ENCODE measurements at regions not wholly inside any gene's neighbourhood (a gene's known extent, or its start where the extent isn't known, plus 50 kb on each side); places are given as distances from the start of the nearest gene placed in this dataset.

DNA sequence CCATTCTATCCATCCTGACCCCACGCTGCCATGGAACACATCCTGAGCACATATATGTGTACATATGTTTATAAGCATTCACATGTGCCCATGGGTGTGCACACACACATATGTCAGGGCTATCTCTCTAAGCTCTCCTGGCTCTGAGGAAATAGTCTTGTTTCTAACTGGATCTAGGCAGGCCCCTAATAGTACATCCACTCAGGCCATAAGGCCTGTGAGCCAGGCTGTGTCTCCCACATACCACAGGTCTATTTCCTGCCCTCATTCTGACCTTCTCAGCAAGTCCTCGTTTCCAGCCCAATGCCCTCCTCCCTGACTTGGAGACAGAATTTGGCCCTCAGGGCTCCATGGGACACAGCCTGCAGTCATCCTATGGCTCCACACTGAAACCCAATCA lies 284.8 kb upstream of the CTNNB1 start:
- Histone ChIP-seq H3K4me1 (ENCODE audit: control insufficient read depth, extremely low read depth, insufficient read depth, low read length) (no peaks in the 10 kb centered on the region), H3K36me3 (ENCODE audit: control insufficient read depth, insufficient read depth, low read length) (no peaks in the 10 kb centered on the region), H2AFZ (ENCODE audit: low read length) (no peak overlapping the region), H3K9me3 (ENCODE audit: control insufficient read depth, insufficient read depth, low read depth, low read length) (no peaks in the 10 kb centered on the region), H3K27me3 (ENCODE audit: control insufficient read depth, insufficient read depth, low read length) (no peaks in the 10 kb centered on the region), H4K20me1 (ENCODE audit: control insufficient read depth, extremely low read depth, insufficient read depth, low read length) (no peaks in the 10 kb centered on the region), H3K4me3 (replicated peaks in 1 of 4; ENCODE audit: control extremely low read depth in 1 of 4, insufficient read depth in 1 of 4, low read depth in 3 of 4, low read length in 4 of 4) (no peak overlapping the region), H3K27ac (ENCODE audit: insufficient read depth, low read length) (no peak overlapping the region), H3K79me2 (ENCODE audit: control insufficient read depth, insufficient read depth, low read length) (no peaks in the 10 kb centered on the region), H3K9ac (ENCODE audit: insufficient read depth, low read length) (no peak overlapping the region), H3K4me2 (ENCODE audit: extremely low read depth, insufficient read depth, low read length) (no peak overlapping the region)
- no peak for TF ChIP-seq EZH2 (IDR thresholded peaks at IDR 0.05; ENCODE audit: low read length, missing control alignments)
- TF ChIP-seq, protein P1, sequence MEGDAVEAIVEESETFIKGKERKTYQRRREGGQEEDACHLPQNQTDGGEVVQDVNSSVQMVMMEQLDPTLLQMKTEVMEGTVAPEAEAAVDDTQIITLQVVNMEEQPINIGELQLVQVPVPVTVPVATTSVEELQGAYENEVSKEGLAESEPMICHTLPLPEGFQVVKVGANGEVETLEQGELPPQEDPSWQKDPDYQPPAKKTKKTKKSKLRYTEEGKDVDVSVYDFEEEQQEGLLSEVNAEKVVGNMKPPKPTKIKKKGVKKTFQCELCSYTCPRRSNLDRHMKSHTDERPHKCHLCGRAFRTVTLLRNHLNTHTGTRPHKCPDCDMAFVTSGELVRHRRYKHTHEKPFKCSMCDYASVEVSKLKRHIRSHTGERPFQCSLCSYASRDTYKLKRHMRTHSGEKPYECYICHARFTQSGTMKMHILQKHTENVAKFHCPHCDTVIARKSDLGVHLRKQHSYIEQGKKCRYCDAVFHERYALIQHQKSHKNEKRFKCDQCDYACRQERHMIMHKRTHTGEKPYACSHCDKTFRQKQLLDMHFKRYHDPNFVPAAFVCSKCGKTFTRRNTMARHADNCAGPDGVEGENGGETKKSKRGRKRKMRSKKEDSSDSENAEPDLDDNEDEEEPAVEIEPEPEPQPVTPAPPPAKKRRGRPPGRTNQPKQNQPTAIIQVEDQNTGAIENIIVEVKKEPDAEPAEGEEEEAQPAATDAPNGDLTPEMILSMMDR (conservative IDR thresholded peaks at IDR 0.05 in 1 of 2, IDR thresholded peaks at IDR 0.05 in 1 of 2; ENCODE audit: low read depth in 1 of 2, low read length in 2 of 2): no peak
- no peak for DNase-seq (ENCODE audit: low read depth in 2 of 2)

DNA sequence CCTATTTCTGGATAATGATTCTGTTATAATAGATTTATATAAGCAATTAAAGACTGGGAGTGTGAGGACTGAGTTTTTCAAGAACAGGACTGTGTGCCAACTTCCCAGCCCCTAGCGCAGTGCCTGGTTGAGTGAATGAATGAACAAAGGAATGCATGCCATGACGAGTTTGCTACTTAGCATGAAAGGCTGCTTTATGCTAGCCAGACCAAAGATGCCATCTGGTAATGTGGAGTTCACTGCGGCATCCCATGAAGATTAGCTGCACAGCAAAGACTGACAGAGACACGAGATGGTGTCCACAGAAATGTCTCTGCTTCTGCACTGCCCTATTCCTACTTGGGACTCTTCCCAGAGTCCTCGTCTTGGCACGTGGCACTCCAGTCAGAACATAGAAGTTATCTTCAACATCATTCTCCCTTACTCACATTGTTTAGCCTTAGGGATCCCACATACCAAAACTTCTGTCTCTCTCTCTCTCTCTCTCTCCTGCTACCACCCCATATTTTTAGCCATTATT lies 283.9 kb upstream of the CTNNB1 start:
- Histone ChIP-seq H3K4me3 (replicated peaks in 1 of 4; ENCODE audit: control extremely low read depth in 1 of 4, insufficient read depth in 1 of 4, low read depth in 3 of 4, low read length in 4 of 4) (no peak overlapping the region), H3K9me3 (ENCODE audit: control insufficient read depth, insufficient read depth, low read depth, low read length) (no peaks in the 10 kb centered on the region), H3K36me3 (ENCODE audit: control insufficient read depth, insufficient read depth, low read length) (no peaks in the 10 kb centered on the region), H3K4me1 (ENCODE audit: control insufficient read depth, extremely low read depth, insufficient read depth, low read length) (no peaks in the 10 kb centered on the region), H3K79me2 (ENCODE audit: control insufficient read depth, insufficient read depth, low read length) (no peaks in the 10 kb centered on the region), H4K20me1 (ENCODE audit: control insufficient read depth, extremely low read depth, insufficient read depth, low read length) (no peaks in the 10 kb centered on the region), H3K9ac (ENCODE audit: insufficient read depth, low read length) (no peak overlapping the region), H3K27me3 (ENCODE audit: control insufficient read depth, insufficient read depth, low read length) (no peaks in the 10 kb centered on the region), H3K4me2 (ENCODE audit: extremely low read depth, insufficient read depth, low read length) (no peak overlapping the region), H3K27ac (ENCODE audit: insufficient read depth, low read length) (no peak overlapping the region), H2AFZ (ENCODE audit: low read length) (no peak overlapping the region)
- no peak for DNase-seq (ENCODE audit: low read depth in 2 of 2)
- TF ChIP-seq, protein P1 (conservative IDR thresholded peaks at IDR 0.05 in 1 of 2, IDR thresholded peaks at IDR 0.05 in 1 of 2; ENCODE audit: low read depth in 1 of 2, low read length in 2 of 2): no peak
- TF ChIP-seq EZH2 (IDR thresholded peaks at IDR 0.05; ENCODE audit: low read length, missing control alignments): no peak

DNA sequence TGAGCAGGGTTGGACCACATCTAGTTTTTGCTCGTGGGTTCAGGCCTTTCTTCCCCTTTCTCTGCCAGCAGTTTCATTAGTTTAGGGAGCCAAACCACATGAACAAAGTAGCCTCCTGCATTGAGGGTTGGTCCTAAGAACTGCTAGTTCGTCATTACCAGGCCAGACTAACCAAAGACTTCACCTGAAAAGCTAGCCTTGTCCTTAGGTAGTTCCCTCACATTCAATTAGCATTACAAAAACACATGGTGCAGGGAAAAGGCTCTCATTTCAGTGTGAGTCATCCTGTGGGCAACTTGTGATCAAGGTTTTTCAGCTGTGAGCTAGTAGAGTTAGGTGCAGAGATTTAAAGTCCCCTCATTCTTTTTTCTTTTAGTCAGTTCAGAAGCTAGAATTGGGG lies 279.3 kb upstream of the CTNNB1 start:
- H3K9ac ChIP-seq (ENCODE audit: insufficient read depth, low read length): no peak overlapping the region
- no peaks in the 10 kb centered on the region for H4K20me1 ChIP-seq (ENCODE audit: control insufficient read depth, extremely low read depth, insufficient read depth, low read length)
- H3K27me3 ChIP-seq (ENCODE audit: control insufficient read depth, insufficient read depth, low read length): no peaks in the 10 kb centered on the region
- no peaks in the 10 kb centered on the region for H3K79me2 ChIP-seq (ENCODE audit: control insufficient read depth, insufficient read depth, low read length)
- H3K4me1 ChIP-seq (ENCODE audit: control insufficient read depth, extremely low read depth, insufficient read depth, low read length): no peaks in the 10 kb centered on the region
- no peak overlapping the region for H3K27ac ChIP-seq (ENCODE audit: insufficient read depth, low read length)
- H3K4me3 ChIP-seq (replicated peaks in 1 of 4; ENCODE audit: control extremely low read depth in 1 of 4, insufficient read depth in 1 of 4, low read depth in 3 of 4, low read length in 4 of 4): no peak overlapping the region
- H3K9me3 ChIP-seq (ENCODE audit: control insufficient read depth, insufficient read depth, low read depth, low read length): no peaks in the 10 kb centered on the region
- DNase-seq (ENCODE audit: low read depth in 2 of 2): peak in 1 of 2 donors; percentile 63
- H3K4me2 ChIP-seq (ENCODE audit: extremely low read depth, insufficient read depth, low read length): no peak overlapping the region
- no peaks in the 10 kb centered on the region for H3K36me3 ChIP-seq (ENCODE audit: control insufficient read depth, insufficient read depth, low read length)
- TF ChIP-seq EZH2 (IDR thresholded peaks at IDR 0.05; ENCODE audit: low read length, missing control alignments): no peak
- TF ChIP-seq, protein P1 (conservative IDR thresholded peaks at IDR 0.05 in 1 of 2, IDR thresholded peaks at IDR 0.05 in 1 of 2; ENCODE audit: low read depth in 1 of 2, low read length in 2 of 2): no peak
- no peak overlapping the region for H2AFZ ChIP-seq (ENCODE audit: low read length)

Data from fibroblast of lung (primary cell).